ENCODE measurements at regions not wholly inside any gene's neighbourhood (a gene's known extent, or its start where the extent isn't known, plus 50 kb on each side); places are given as distances from the start of the nearest gene placed in this dataset.

DNA sequence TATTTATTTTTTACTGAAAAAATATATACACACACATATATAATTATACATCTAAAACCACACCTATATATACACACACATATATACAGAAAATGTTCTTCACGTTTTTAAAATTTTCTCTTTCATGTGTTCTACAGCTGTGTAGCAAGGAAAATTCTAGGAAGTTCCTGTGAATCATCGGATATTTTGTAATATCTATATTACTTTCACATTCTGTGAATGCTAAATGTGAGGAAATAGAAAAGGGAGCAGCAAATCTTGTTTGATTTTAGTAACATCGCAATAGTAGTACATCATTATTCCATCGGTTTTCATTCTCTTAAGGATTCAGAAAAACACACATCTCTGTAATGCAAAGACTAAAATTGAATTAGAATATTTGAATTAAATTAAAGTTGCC, 836.8 kb upstream of the NECTIN3 start:
- TF ChIP-seq, protein P1, sequence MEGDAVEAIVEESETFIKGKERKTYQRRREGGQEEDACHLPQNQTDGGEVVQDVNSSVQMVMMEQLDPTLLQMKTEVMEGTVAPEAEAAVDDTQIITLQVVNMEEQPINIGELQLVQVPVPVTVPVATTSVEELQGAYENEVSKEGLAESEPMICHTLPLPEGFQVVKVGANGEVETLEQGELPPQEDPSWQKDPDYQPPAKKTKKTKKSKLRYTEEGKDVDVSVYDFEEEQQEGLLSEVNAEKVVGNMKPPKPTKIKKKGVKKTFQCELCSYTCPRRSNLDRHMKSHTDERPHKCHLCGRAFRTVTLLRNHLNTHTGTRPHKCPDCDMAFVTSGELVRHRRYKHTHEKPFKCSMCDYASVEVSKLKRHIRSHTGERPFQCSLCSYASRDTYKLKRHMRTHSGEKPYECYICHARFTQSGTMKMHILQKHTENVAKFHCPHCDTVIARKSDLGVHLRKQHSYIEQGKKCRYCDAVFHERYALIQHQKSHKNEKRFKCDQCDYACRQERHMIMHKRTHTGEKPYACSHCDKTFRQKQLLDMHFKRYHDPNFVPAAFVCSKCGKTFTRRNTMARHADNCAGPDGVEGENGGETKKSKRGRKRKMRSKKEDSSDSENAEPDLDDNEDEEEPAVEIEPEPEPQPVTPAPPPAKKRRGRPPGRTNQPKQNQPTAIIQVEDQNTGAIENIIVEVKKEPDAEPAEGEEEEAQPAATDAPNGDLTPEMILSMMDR (IDR thresholded peaks at IDR 0.05): no peak
- no peak for TF ChIP-seq POLR2A (IDR thresholded peaks at IDR 0.05)

Measured in Peyer's patch (tissue), 4 donors.